ENCODE measurements at regions not wholly inside any gene's neighbourhood (a gene's known extent, or its start where the extent isn't known, plus 50 kb on each side); places are given as distances from the start of the nearest gene placed in this dataset.
A peak's percentile ranks its signal among the peaks of the same experiment; 100 is the strongest.

DNA sequence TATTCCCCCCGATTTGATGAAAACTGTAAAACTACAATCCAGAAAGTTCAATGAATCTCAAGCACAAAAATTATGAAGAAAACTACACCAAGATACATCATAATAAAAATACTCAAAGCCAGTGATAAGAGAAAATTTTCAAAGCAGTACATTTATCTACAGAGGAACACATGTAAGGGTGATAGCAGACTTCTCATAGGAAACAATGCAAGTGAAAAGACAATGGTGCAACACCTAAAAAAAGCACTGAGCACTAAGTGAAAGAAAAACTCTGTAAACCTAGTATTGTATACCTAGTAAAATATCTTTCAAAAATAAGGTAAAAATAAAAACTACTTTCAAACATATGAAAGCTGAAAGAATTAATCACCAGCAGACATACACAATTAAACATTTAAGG is 76.1 kb upstream of the IRF2BP2 start (continued):
- TF ChIP-seq AFF1 (IDR thresholded peaks at IDR 0.05; ENCODE audit: low read depth in 1 of 2, partially characterized antibody in 2 of 2) = peak in 1 of 2 experiments; percentile 72
- no peak for TF ChIP-seq MAX (CRISPR knock-in tag; IDR thresholded peaks at IDR 0.05)
- peak; percentile 78 for TF ChIP-seq ZEB2 (IDR thresholded peaks at IDR 0.05)
- TF ChIP-seq PHF20 (IDR thresholded peaks at IDR 0.05; ENCODE audit: partially characterized antibody) = no peak
- TF ChIP-seq HDAC8 (tag; IDR thresholded peaks at IDR 0.05) = no peak
- no peak for TF ChIP-seq ARID3B (CRISPR knock-in tag; IDR thresholded peaks at IDR 0.05; ENCODE audit: borderline replicate concordance)
- TF ChIP-seq ETS2 (tag; IDR thresholded peaks at IDR 0.05; ENCODE audit: borderline replicate concordance, poor library complexity, severe bottlenecking) = no peak
- no peak for TF ChIP-seq BACH1 (tag; IDR thresholded peaks at IDR 0.05)
- 0 out of 2 replicates have a peak, but pooled peaks have one; percentile 30 for TF ChIP-seq ZNF384 (IDR thresholded peaks at IDR 0.05; ENCODE audit: low read depth, low read length)
- TF ChIP-seq CHD4 (IDR thresholded peaks at IDR 0.05; ENCODE audit: insufficient read depth, insufficient replicate concordance, low read depth, low read length, poor library complexity, severe bottlenecking) = no peak
- TF ChIP-seq NFATC3 (IDR thresholded peaks at IDR 0.05) = no peak
- no peak for TF ChIP-seq PHTF2 (CRISPR knock-in tag; IDR thresholded peaks at IDR 0.05)
- no peak for TF ChIP-seq EWSR1 (IDR thresholded peaks at IDR 0.05; ENCODE audit: borderline replicate concordance, low read depth, partially characterized antibody)
- TF ChIP-seq HMGXB4 (CRISPR knock-in tag; IDR thresholded peaks at IDR 0.05) = no peak
- TF ChIP-seq, protein P1, sequence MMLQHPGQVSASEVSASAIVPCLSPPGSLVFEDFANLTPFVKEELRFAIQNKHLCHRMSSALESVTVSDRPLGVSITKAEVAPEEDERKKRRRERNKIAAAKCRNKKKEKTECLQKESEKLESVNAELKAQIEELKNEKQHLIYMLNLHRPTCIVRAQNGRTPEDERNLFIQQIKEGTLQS (IDR thresholded peaks at IDR 0.05) = no peak
- TF ChIP-seq, protein P1 (CRISPR knock-in tag; conservative IDR thresholded peaks at IDR 0.05) = no peak
- TF ChIP-seq FOSL1 (tag; conservative IDR thresholded peaks at IDR 0.05) = 0 out of 2 replicates have a peak, but pooled peaks have one; percentile 40
- TF ChIP-seq STAT5A (IDR thresholded peaks at IDR 0.05; ENCODE audit: borderline replicate concordance, low read length) = peak; percentile 35
- TF ChIP-seq CAMTA2 (CRISPR knock-in tag; conservative IDR thresholded peaks at IDR 0.05) = no peak

All from K562 (cell line).